Muscle layer of colon (tissue), 2 donors: ENCODE measurements at regions not wholly inside any gene's neighbourhood (a gene's known extent, or its start where the extent isn't known, plus 50 kb on each side); places are given as distances from the start of the nearest gene placed in this dataset.

Source experiments
- H3K27ac ChIP-seq: one replicate; pipeline ENCODE4 v1.7.0; 2013; ENCODE audit warnings: low read depth, mild to moderate bottlenecking, low read length, moderate library complexity
- H3K27me3 ChIP-seq, 2 donors: one replicate each; pipeline ENCODE4 v1.7.0; 2013; ENCODE audit warnings: low read length in 2 of 2, mild to moderate bottlenecking in 2 of 2; ENCODE audit not compliant: insufficient read depth in 2 of 2, control insufficient read depth in 1 of 2
- H3K36me3 ChIP-seq: one replicate; pipeline ENCODE4 v1.7.0; 2013; ENCODE audit warnings: mild to moderate bottlenecking, low read length; ENCODE audit not compliant: insufficient read depth
- H3K4me1 ChIP-seq: one replicate; pipeline ENCODE4 v1.7.0; 2013; ENCODE audit warnings: mild to moderate bottlenecking, low read length; ENCODE audit not compliant: insufficient read depth
- H3K4me3 ChIP-seq, 2 donors: one replicate each; pipeline ENCODE4 v1.7.0; 2013; ENCODE audit warnings: low read length in 2 of 2, low read depth in 1 of 2, mild to moderate bottlenecking in 1 of 2, moderate library complexity in 1 of 2
- H3K9ac ChIP-seq: one replicate; pipeline ENCODE4 v1.7.0; 2013; ENCODE audit warnings: low read length
- H3K9me3 ChIP-seq: one replicate; pipeline ENCODE4 v1.7.0; 2013; ENCODE audit warnings: mild to moderate bottlenecking, low read length
- donor health status: abdominal sarcoma.
- donor health status: Adenocarcinoma of cecum.

- Histone ChIP-seq H3K27ac (no peak overlapping the region), H3K36me3 (no peaks in the 10 kb centered on the region), H3K4me1 (peaks cover 3% of the 10 kb centered on the region), H3K4me3 (no peak overlapping the region), H3K9ac (no peak overlapping the region), H3K27me3 (peaks cover 0 to 9% of the 10 kb centered on the region in 2 donors), H3K9me3 (no peaks in the 10 kb centered on the region)
These were observed 132.0 kb upstream of the ATP6AP2 start for GRCh38 chrX:40448793-40449192.

DNA sequence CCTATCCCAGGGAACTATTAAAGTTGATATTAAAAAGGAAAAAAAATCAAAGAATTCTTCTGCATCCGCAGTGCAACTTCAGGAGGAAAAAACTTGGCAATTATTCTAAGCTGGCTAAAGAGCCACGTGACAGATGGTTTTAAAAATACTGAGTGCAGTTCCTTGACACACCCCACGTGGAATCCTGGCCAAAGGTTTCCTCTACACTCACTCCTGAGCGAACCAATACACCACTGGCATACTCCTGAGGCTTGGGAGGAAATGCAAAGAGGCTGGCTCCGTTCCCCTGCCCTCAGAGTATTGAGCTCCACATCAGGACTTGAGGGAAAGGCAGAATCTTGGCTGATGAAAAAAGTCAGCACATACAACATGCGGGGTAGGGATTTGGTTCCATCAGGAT lies 133.8 kb upstream of the ATP6AP2 start:
- H3K4me1 ChIP-seq: peaks cover 3% of the 10 kb centered on the region
- no peak overlapping the region for H3K27ac ChIP-seq
- peaks cover 0 to 9% of the 10 kb centered on the region in 2 donors for H3K27me3 ChIP-seq
- H3K9me3 ChIP-seq: no peaks in the 10 kb centered on the region
- no peaks in the 10 kb centered on the region for H3K36me3 ChIP-seq
- H3K4me3 ChIP-seq: no peak overlapping the region
- H3K9ac ChIP-seq: no peak overlapping the region

GRCh38 chrX:40445691-40446090 lies 135.1 kb upstream of the ATP6AP2 start:
- Histone ChIP-seq H3K27ac (no peak overlapping the region), H3K36me3 (no peaks in the 10 kb centered on the region), H3K9me3 (no peaks in the 10 kb centered on the region), H3K9ac (no peak overlapping the region), H3K27me3 (peaks cover 0 to 9% of the 10 kb centered on the region in 2 donors), H3K4me3 (no peak overlapping the region), H3K4me1 (peaks cover 3% of the 10 kb centered on the region)

DNA sequence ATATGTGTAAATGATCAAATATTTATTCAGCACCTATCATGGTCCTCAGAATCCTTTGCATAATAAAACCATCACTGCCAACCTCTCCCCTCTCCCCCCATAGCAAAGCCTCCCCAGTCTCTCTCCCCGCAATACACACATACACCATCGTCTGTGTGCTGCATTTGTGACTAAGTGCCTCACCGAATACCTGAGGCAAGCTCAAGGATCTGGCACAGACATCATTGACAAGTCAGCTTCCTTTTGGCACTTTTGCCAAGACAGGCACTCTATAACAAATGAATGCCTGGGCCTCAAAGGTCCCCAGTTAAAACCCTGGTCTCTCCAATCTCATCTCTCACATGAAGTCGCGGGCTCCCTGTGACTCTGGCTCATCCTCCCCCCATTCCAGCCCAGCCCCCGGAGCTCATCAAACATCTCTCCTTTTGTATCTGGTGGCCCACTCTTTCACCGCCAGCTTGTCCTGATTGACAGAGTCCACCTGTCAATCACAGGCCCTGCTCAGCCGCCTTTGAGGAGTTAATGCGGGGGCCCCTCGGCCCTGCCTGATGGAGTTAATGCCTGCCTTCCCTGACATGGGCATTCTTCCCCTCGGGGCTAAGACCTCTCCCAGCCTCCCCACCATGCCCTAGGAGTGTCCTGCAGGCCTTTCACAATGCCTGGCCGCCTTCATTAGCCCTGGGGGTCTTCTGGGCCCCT lies 135.8 kb upstream of the ATP6AP2 start:
- Histone ChIP-seq H3K27ac (no peak overlapping the region), H3K4me3 (no peak overlapping the region), H3K4me1 (peaks cover 2% of the 10 kb centered on the region), H3K36me3 (no peaks in the 10 kb centered on the region), H3K27me3 (peaks cover 0 to 9% of the 10 kb centered on the region in 2 donors), H3K9ac (no peak overlapping the region), H3K9me3 (no peaks in the 10 kb centered on the region)

GRCh38 chrX:40444133-40444532 lies 136.6 kb upstream of the ATP6AP2 start:
- H3K36me3 ChIP-seq: no peaks in the 10 kb centered on the region
- H3K9me3 ChIP-seq: no peaks in the 10 kb centered on the region
- no peak overlapping the region for H3K27ac ChIP-seq
- no peaks in the 10 kb centered on the region for H3K4me1 ChIP-seq
- no peak overlapping the region for H3K9ac ChIP-seq
- H3K27me3 ChIP-seq: peaks cover under 1 to 9% of the 10 kb centered on the region in 2 donors
- no peak overlapping the region for H3K4me3 ChIP-seq

DNA sequence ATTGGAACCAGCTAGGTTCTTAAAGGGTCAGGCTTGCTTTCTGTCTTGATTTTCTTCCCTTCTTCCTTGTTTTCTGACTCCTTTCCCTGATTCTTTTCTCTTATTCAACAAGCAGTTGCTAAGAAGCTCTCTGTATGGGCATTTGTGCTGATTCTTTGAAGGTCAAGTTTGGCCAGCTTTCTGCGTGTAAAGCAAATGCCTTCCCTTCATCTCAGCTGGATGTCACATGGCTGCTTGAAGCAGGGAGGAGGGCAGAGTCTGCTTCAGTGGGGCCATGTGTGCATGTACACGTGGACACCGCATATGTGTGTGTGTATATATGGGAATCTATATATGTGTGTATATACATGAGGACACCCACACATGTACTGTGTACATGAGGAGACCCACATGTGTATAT lies 139.9 kb upstream of the ATP6AP2 start:
- Histone ChIP-seq H3K36me3 (no peaks in the 10 kb centered on the region), H3K4me3 (no peak overlapping the region), H3K9ac (no peak overlapping the region), H3K9me3 (no peaks in the 10 kb centered on the region), H3K4me1 (no peaks in the 10 kb centered on the region), H3K27me3 (peaks cover 9 to 12% of the 10 kb centered on the region in 2 donors), H3K27ac (no peak overlapping the region)

- H3K4me1 ChIP-seq: peaks cover 6% of the 10 kb centered on the region
- no peak overlapping the region for H3K4me3 ChIP-seq
- H3K9me3 ChIP-seq: no peaks in the 10 kb centered on the region
- no peak overlapping the region for H3K9ac ChIP-seq
- H3K27ac ChIP-seq: no peak overlapping the region
- H3K27me3 ChIP-seq: peaks cover 2 to 12% of the 10 kb centered on the region in 2 donors
- no peaks in the 10 kb centered on the region for H3K36me3 ChIP-seq
These were observed 140.9 kb upstream of the ATP6AP2 start for GRCh38 chrX:40439625-40440532.

GRCh38 chrX:40437348-40437747 lies 143.4 kb upstream of the ATP6AP2 start:
- H3K4me3 ChIP-seq: no peak overlapping the region
- no peaks in the 10 kb centered on the region for H3K9me3 ChIP-seq
- H3K36me3 ChIP-seq: no peaks in the 10 kb centered on the region
- no peak overlapping the region for H3K27ac ChIP-seq
- H3K4me1 ChIP-seq: peaks cover 6% of the 10 kb centered on the region
- H3K9ac ChIP-seq: no peak overlapping the region
- H3K27me3 ChIP-seq: peaks cover 0 to 12% of the 10 kb centered on the region in 2 donors

- peak overlapping the region in 1 of 2 donors; percentile 29 for H3K4me3 ChIP-seq
- peaks cover 6% of the 10 kb centered on the region for H3K4me1 ChIP-seq
- H3K9me3 ChIP-seq: no peaks in the 10 kb centered on the region
- no peak overlapping the region for H3K27ac ChIP-seq
- H3K9ac ChIP-seq: no peak overlapping the region
- peaks cover 0 to 12% of the 10 kb centered on the region in 2 donors for H3K27me3 ChIP-seq
- no peaks in the 10 kb centered on the region for H3K36me3 ChIP-seq
These were observed 145.8 kb upstream of the ATP6AP2 start for GRCh38 chrX:40434947-40435346.

- no peak overlapping the region for H3K9ac ChIP-seq
- H3K9me3 ChIP-seq: no peaks in the 10 kb centered on the region
- no peak overlapping the region for H3K27ac ChIP-seq
- no peaks in the 10 kb centered on the region for H3K36me3 ChIP-seq
- peaks cover 6% of the 10 kb centered on the region for H3K4me1 ChIP-seq
- H3K4me3 ChIP-seq: peak overlapping the region in 1 of 2 donors; percentile 29
- H3K27me3 ChIP-seq: peaks cover 0 to 12% of the 10 kb centered on the region in 2 donors
These were observed 146.3 kb upstream of the ATP6AP2 start for GRCh38 chrX:40434443-40434842.

DNA sequence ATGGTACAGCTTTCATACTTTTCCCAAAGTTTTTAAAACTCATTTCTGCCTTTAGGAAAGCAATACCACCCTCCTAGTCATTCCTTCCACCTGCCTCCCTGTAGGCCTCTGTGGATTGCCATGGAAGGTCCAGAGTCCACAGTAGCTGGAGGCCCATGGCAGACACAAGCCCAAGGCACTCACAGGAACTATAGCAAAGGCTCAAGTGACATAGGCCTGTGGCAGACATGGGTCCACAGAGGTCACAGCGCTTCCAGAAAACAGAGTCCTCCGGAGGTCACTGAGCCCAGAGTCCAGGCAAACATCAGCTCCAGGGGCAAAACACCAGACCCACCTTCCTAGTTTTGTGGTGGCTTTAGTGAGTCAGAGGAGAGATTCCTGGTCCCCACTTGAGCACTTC lies 147.6 kb upstream of the ATP6AP2 start:
- Histone ChIP-seq H3K27ac (no peak overlapping the region), H3K9ac (no peak overlapping the region), H3K9me3 (peaks cover 10% of the 10 kb centered on the region), H3K36me3 (no peaks in the 10 kb centered on the region), H3K4me1 (peaks cover 6% of the 10 kb centered on the region), H3K4me3 (no peak overlapping the region), H3K27me3 (peaks cover 0 to 3% of the 10 kb centered on the region in 2 donors)
